Activated CD8-positive, alpha-beta T cell treated with anti-CD3 and anti-CD28 coated beads, Interleukin-2, amount 10 ng/mL, durations not matched to agents 7 days and 5 days (primary cell): ENCODE measurements at regions not wholly inside any gene's neighbourhood (a gene's known extent, or its start where the extent isn't known, plus 50 kb on each side); places are given as distances from the start of the nearest gene placed in this dataset.

Experiments
- ATAC-seq: fragments of 150-1000 bp; cut with Tn5 transposase; one replicate; pipeline ENCODE4 v1.10.0; 2021; ENCODE audit warnings: moderate library complexity
- CTCF ChIA-PET: fragments of 350-600 bp; sonication (Branson Sonifier 250); formaldehyde crosslinking; loops from one replicate; lab custom pipeline; 2021; ENCODE audit warnings: antibody characterized with exemption; lab: Charles Lee
- POLR2A ChIA-PET: fragments of 350-600 bp; sonication (Branson Sonifier 250); formaldehyde crosslinking; loops from one replicate; lab custom pipeline; 2021; ENCODE audit warnings: antibody characterized with exemption; lab: Charles Lee
- DNase-seq: peaks from one replicate; pipeline ENCODE4 v3.0.0-alpha.2; 2020
- H3K27ac Mint-ChIP-seq: one replicate; pipeline ENCODE4 v1.8.0; 2021; ENCODE audit warnings: mild to moderate bottlenecking, mixed read lengths
- H3K27me3 Mint-ChIP-seq: one replicate; pipeline ENCODE4 v1.8.0; 2021; ENCODE audit warnings: low read depth, mixed read lengths
- H3K36me3 Mint-ChIP-seq: one replicate; pipeline ENCODE4 v1.8.0; 2021; ENCODE audit warnings: low read depth, mixed read lengths
- H3K4me1 Mint-ChIP-seq: one replicate; pipeline ENCODE4 v1.8.0; 2021; ENCODE audit warnings: low read depth, mixed read lengths
- H3K4me3 Mint-ChIP-seq: one replicate; pipeline ENCODE4 v1.8.0; 2021; ENCODE audit warnings: mild to moderate bottlenecking, mixed read lengths
- H3K9me3 Mint-ChIP-seq: one replicate; pipeline ENCODE4 v1.8.0; 2022; ENCODE audit warnings: mixed read lengths; ENCODE audit not compliant: insufficient read depth

DNA sequence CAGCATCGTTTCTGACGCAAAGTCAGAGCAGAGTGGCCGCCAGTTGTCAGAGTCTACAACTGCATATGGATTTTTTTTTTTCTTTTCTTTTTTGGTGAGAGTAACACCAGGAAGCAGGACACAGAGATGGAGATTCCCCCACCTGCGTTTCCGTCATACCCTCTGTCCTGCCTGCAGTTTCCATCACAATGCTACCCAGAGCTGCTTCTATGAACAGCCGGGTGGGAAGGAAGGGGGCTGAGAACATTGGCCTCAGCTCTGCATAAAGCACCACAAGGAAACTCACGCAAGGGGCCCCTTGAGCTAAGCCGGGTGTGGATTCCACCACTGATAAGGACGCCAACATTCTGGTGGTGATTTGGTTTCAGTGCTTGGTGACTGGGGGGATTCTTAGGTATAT lies 183.5 kb upstream of the AFDN start:
- no peak overlapping the region for H3K4me3 Mint-ChIP-seq
- H3K9me3 Mint-ChIP-seq, result no peaks in the 10 kb centered on the region
- H3K4me1 Mint-ChIP-seq, result no peaks in the 10 kb centered on the region
- ATAC-seq (no peak), DNase-seq (no peak)
- ChIA-PET CTCF (no interaction called here), POLR2A (no interaction called here)
- H3K36me3 Mint-ChIP-seq, result no peaks in the 10 kb centered on the region
- H3K27ac Mint-ChIP-seq, result no peak overlapping the region
- no peaks in the 10 kb centered on the region for H3K27me3 Mint-ChIP-seq

DNA sequence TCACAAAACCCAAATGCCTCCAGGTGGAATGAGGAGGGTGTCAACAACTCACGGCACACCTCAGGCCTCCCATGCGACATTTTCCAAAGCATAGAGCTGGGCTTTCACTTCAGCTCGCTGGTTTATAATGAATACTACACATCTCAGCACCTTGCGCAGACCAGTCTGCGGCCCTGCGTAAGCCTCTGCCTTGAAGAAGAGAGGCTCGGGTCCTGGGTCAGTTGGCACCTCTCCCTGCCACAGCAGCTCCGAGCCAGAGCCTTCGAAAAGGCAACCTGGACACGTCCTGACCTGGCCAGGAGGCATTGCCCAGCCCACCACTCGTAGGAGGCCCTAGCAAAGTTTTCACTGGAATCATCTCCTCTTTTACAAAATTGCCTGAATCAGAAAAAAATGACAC lies 183.0 kb upstream of the AFDN start:
- no peaks in the 10 kb centered on the region for H3K36me3 Mint-ChIP-seq
- ATAC-seq, result no peak
- H3K4me1 Mint-ChIP-seq, result no peaks in the 10 kb centered on the region
- ChIA-PET POLR2A (no interaction called here), CTCF (no interaction called here)
- no peaks in the 10 kb centered on the region for H3K27me3 Mint-ChIP-seq
- H3K27ac Mint-ChIP-seq, result no peak overlapping the region
- H3K9me3 Mint-ChIP-seq, result no peaks in the 10 kb centered on the region
- H3K4me3 Mint-ChIP-seq, result no peak overlapping the region
- DNase-seq, result no peak

GRCh38 chr6:167644412-167645132 lies 182.1 kb upstream of the AFDN start:
- H3K27ac Mint-ChIP-seq, result no peak overlapping the region
- CTCF ChIA-PET, result no interaction called here

GRCh38 chr6:167645368-167645767 lies 181.3 kb upstream of the AFDN start:
- Mint-ChIP-seq H3K4me3 (no peak overlapping the region), H3K36me3 (no peaks in the 10 kb centered on the region), H3K4me1 (no peaks in the 10 kb centered on the region), H3K27ac (no peak overlapping the region), H3K27me3 (no peaks in the 10 kb centered on the region), H3K9me3 (no peaks in the 10 kb centered on the region)
- ChIA-PET POLR2A (no interaction called here), CTCF (no interaction called here)
- DNase-seq (no peak), ATAC-seq (no peak)

More at GRCh38 chr6:167644412-167645132, 182.1 kb upstream of the AFDN start:
- POLR2A ChIA-PET, result no interaction called here
- Mint-ChIP-seq H3K9me3 (no peaks in the 10 kb centered on the region), H3K27me3 (no peaks in the 10 kb centered on the region), H3K4me1 (no peaks in the 10 kb centered on the region), H3K4me3 (no peak overlapping the region), H3K36me3 (no peaks in the 10 kb centered on the region)
- DNase-seq, result no peak
- no peak for ATAC-seq

DNA sequence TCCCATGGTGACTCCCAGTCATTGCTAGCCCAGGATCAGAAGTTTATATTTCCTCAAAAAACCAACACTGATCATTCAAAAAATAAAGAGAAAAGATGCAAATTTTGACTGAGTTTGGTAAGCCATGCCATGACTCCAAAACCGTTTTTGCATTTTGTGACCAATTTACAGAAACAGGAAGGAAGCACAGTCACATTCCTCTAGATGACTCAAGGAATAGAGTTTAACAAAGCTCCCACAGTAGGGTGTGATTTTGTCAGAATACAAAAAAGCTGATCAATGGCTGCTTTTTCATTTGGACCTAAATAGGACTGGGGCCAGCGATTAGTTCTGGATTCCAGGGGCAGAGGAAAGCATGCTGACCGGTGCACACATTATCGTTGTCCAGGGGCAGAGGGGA lies 179.4 kb upstream of the AFDN start:
- Mint-ChIP-seq H3K27ac (no peak overlapping the region), H3K4me3 (no peak overlapping the region), H3K4me1 (no peaks in the 10 kb centered on the region), H3K36me3 (no peaks in the 10 kb centered on the region), H3K27me3 (no peaks in the 10 kb centered on the region), H3K9me3 (no peaks in the 10 kb centered on the region)
- ChIA-PET CTCF (no interaction called here), POLR2A (no interaction called here)
- ATAC-seq, result no peak
- no peak for DNase-seq

GRCh38 chr6:167647737-167648470 lies 178.8 kb upstream of the AFDN start:
- POLR2A ChIA-PET, result no interaction called here

GRCh38 chr6:167648501-167649278 lies 178.0 kb upstream of the AFDN start:
- Mint-ChIP-seq H3K27me3 (no peaks in the 10 kb centered on the region), H3K4me1 (no peaks in the 10 kb centered on the region), H3K9me3 (no peaks in the 10 kb centered on the region), H3K4me3 (no peak overlapping the region), H3K27ac (no peak overlapping the region), H3K36me3 (no peaks in the 10 kb centered on the region)
- DNase-seq, result no peak
- ChIA-PET CTCF (interaction anchor here (0.6 kb wide), 1 partner anchor 1649 kb away, joined by 3 read pairs; no protein-coding TSS in a partner anchor), POLR2A (interaction anchor here (0.5 kb wide), 1 partner anchor 119 kb away, joined by 3 read pairs; no protein-coding TSS in a partner anchor)
- ATAC-seq, result no peak

More at GRCh38 chr6:167647737-167648470, 178.8 kb upstream of the AFDN start:
- CTCF ChIA-PET, result no interaction called here
- Mint-ChIP-seq H3K4me3 (no peak overlapping the region), H3K27ac (no peak overlapping the region), H3K27me3 (no peaks in the 10 kb centered on the region), H3K9me3 (no peaks in the 10 kb centered on the region), H3K4me1 (no peaks in the 10 kb centered on the region), H3K36me3 (no peaks in the 10 kb centered on the region)
- ATAC-seq, result no peak
- no peak for DNase-seq

GRCh38 chr6:167649476-167649875 lies 177.2 kb upstream of the AFDN start:
- Mint-ChIP-seq H3K27ac (no peak overlapping the region), H3K4me1 (no peaks in the 10 kb centered on the region), H3K27me3 (no peaks in the 10 kb centered on the region), H3K9me3 (no peaks in the 10 kb centered on the region), H3K4me3 (no peak overlapping the region), H3K36me3 (no peaks in the 10 kb centered on the region)
- ChIA-PET CTCF (no interaction called here), POLR2A (no interaction called here)
- no peak for DNase-seq
- ATAC-seq, result no peak

GRCh38 chr6:167650730-167651317 lies 175.9 kb upstream of the AFDN start:
- Mint-ChIP-seq H3K36me3 (no peaks in the 10 kb centered on the region), H3K4me1 (no peaks in the 10 kb centered on the region), H3K9me3 (no peaks in the 10 kb centered on the region), H3K27me3 (no peaks in the 10 kb centered on the region), H3K27ac (no peak overlapping the region), H3K4me3 (no peak overlapping the region)
- CTCF ChIA-PET, result no interaction called here
- DNase-seq, result no peak
- POLR2A ChIA-PET, result no interaction called here
- no peak for ATAC-seq

GRCh38 chr6:167651318-167652041 lies 175.2 kb upstream of the AFDN start:
- Mint-ChIP-seq H3K4me1 (no peaks in the 10 kb centered on the region), H3K27me3 (no peaks in the 10 kb centered on the region), H3K36me3 (no peaks in the 10 kb centered on the region), H3K4me3 (no peak overlapping the region), H3K9me3 (no peaks in the 10 kb centered on the region), H3K27ac (no peak overlapping the region)
- ChIA-PET CTCF (no interaction called here), POLR2A (no interaction called here)
- no peak for DNase-seq
- ATAC-seq, result no peak

GRCh38 chr6:167652042-167652700 lies 174.5 kb upstream of the AFDN start:
- Mint-ChIP-seq H3K4me1 (no peaks in the 10 kb centered on the region), H3K27me3 (no peaks in the 10 kb centered on the region), H3K4me3 (no peak overlapping the region), H3K36me3 (no peaks in the 10 kb centered on the region), H3K9me3 (no peaks in the 10 kb centered on the region), H3K27ac (no peak overlapping the region)
- ChIA-PET POLR2A (no interaction called here), CTCF (no interaction called here)
- no peak for ATAC-seq
- no peak for DNase-seq
